Thyroid gland (tissue), 4 donors: ENCODE measurements at regions not wholly inside any gene's neighbourhood (a gene's known extent, or its start where the extent isn't known, plus 50 kb on each side); places are given as distances from the start of the nearest gene placed in this dataset.

Experiments used
- CTCF ChIP-seq, 6 experiments: fragments of 200-600 bp in 3 of 6; fragments of 450-650 bp in 3 of 6; sonication (generic) in 3 of 6; IDR thresholded peaks; one replicate each; pipeline ENCODE4 v1.5.1; 2016 to 2019; ENCODE audit warnings: antibody characterized with exemption in 6 of 6, mild to moderate bottlenecking in 2 of 6, inconsistent platforms in 1 of 6, moderate library complexity in 1 of 6
- POLR2A ChIP-seq, 2 donors: fragments of 450-650 bp; IDR thresholded peaks; one replicate each; pipeline ENCODE4 v1.6.1; 2017; ENCODE audit warnings: antibody characterized with exemption in 2 of 2, mild to moderate bottlenecking in 2 of 2, moderate library complexity in 1 of 2

- TF ChIP-seq CTCF (IDR thresholded peaks at IDR 0.05) (no peak), POLR2A (IDR thresholded peaks at IDR 0.05) (no peak)
Measured at GRCh38 chr3:181660337-181660736, 51.4 kb upstream of the SOX2 start.
